ENCODE measurements at regions not wholly inside any gene's neighbourhood (a gene's known extent, or its start where the extent isn't known, plus 50 kb on each side); places are given as distances from the start of the nearest gene placed in this dataset.
A peak's percentile ranks its signal among the peaks of the same experiment; 100 is the strongest.

DNA sequence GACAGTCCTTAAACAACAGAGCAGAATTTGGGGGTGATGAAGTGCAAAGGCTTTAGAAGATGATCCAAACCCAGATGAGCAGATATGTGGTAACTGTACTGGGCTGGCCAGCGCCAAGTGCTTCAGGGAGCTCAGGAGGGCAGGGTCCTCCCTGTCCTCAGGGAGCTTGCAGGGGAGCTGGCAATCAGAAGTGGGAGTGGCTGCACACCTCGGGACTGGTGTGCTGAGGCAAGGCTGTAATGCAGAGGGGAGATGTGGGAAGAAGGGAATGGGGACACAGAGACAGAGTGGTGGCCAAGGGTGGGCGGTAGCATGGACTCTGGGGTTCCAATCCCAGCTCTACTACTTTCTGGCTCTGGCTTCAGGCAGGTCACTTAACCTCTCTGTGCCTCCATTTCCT, 235.6 kb upstream of the NCAM1 start:
- DNase-seq = no peak

DNA sequence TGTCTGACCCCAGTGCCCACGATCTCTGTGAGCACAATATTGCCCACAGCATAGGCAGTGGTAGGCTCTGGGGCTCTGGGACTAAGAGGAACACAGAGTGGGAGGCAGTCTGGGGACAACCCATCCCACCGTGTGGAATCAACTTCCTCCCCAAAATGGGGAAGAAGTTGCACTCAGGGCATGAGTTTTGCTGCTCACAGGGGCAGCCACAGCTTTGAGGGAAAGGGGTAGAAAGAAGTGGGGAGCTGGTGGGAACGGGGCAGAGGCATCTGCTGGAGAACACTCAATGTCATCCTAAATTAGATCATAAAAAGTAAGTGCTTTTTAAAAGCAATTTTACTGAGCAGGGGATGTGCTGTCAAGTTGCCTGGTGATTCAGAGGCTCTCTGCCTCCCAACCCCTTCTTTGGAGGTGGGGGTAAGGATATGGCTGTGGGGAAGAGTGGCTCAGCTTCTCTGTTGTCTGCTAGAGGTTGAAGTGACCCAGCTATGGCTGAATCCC, 233.8 kb upstream of the NCAM1 start:
- DNase-seq = no peak

DNA sequence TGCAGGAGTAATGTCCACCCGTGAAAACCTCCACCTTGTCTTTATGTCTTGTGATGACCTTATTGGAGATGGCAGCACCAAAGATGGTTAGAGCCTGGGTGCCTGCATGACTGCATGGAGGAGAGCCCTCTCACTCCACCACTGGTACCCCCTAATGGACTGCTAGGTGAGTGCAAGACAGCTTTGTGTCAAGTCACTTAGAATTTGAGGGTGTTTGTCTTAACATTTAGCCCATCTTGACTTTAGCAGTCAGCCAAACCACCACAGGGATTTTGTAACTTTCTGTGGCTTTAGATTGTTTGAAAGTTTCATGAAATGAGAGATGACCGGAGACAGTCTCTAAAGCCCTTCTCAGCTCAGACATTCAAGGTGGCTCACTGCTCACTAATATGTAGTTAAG, 232.9 kb upstream of the NCAM1 start:
- DNase-seq = no peak

DNA sequence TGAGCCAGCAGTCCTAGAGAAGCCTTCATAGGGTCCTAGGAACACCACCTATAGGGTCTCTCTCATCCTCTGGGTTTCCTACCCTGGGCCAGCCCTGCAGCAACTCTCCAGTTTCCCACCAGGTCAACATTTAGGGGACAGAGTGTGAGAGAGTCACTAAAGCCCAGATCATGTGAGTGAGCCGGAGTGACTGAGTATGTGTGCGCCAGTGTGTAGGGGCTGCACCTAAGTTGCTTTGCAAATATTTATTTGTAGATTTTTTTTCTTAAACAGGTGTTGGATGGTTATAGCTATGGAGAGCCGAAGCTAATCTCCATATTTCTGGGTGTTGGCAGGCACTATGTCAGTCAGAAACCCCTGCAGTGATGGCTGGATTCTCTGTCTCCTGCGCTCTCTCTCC, 232.5 kb upstream of the NCAM1 start:
- no peak for DNase-seq

DNA sequence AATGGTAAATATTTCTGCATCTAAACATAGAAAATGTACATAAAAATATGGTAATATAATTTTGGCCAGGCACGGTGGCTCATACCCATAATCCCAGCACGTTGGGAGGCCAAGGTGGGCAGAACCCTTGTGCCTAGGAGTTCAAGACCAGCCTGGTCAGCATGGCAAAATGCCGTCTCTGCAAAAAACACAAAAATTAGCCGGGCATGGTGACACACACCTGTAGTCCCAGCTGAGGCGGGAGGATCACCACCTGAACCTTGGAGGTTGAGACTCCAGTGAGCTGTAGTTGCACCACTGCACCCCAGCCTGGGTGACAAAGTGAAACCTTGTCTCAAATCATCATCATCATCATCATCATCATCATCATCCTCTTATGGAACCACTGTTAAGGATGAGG, 230.6 kb upstream of the NCAM1 start:
- no peak for DNase-seq

DNA sequence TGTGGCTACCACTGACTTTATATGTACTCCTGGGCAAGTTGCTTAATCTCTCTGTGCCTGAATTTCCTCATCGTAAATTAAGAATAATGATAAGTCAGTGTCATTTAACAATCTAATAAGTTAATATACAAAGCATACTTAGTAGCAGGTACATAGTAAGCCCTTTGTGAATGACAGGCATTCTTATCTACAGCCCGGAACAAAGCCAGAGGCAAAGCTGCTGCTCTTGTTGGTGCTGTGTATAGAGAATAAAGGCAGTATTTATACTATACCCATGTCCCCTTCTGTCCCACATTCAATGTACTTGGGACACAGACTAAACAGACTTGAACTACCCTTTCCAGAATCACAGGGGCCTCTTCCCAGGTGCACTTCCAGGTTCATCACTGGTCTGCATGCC, 229.7 kb upstream of the NCAM1 start:
- DNase-seq = no peak

DNA sequence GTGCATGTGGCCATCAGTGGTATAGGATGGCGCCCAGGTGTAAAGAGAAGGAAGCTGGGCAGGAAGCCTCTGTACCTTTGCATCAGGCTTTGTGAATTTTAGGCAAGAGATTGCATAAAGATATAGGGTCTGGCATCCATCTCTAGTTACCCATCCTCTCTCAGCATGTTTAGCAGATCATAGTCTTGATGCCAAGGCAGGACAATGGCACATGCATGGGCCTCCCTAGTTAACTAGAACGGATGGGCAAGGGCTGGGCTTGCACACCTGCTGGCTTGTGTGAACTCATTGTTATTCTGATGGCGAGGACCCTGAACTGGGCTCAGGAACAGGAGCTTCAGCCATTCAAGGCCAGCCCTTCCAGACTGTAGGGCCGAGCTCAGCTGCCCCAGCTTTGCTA, 229.2 kb upstream of the NCAM1 start:
- no peak for DNase-seq

DNA sequence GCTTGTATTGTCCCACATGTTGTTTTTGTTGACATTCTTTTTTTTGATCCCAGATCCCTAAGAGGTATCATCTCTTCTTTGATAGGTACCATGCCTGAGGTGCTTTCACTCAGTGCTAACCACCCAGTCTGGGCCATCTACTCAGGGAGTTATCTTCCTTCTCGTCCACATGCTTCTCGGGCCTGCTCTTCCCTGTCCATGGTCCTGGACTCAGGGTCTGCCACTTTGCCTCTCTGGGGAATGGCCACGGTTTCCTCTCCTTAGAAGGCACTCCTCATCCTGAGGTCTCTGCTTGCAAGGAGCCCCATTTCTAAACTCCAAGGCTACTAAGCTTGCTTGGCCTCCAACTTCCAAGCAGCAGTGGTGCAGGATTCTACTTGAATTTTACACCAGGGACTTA, 227.0 kb upstream of the NCAM1 start:
- peak; percentile 50 for DNase-seq

DNA sequence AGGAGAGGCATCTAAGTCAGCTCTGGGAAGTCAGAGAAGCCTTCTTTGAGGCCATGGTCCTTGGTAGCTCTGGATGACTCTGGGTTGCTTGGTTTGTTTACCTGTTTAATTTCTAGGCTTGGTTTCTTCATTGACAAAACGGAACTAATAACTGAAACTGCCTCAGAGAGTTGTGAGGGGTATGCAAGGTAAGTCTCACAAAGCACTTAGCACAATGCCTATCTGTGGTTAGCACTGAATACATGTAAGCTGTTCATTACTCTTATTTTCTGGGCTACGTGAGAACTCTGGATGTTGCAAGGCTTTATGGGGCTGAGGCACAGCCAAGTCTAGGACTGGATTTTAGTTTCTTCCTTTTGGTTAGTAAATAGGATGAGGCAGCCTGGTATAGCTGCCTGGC, 225.8 kb upstream of the NCAM1 start:
- no peak for DNase-seq

DNA sequence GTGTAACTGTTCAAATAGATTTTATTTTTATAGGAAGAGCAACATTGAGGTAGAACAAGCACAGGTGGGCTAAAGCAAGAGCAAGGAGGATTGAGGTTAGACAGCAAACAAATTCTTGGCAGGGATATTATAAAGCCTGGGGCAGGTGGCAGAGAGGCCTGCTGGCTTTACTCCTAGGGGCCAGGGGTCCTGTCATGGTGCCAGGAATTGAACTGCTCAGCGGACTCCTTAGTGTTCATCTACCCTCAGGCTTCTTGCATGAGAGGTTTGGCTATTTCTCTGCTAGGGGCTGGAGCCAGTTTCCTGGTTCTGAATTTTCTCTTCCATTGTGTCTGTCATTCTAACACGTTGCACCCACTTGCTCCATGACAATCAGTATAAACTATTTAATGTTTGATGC, 217.2 kb upstream of the NCAM1 start:
- no peak for DNase-seq

DNA sequence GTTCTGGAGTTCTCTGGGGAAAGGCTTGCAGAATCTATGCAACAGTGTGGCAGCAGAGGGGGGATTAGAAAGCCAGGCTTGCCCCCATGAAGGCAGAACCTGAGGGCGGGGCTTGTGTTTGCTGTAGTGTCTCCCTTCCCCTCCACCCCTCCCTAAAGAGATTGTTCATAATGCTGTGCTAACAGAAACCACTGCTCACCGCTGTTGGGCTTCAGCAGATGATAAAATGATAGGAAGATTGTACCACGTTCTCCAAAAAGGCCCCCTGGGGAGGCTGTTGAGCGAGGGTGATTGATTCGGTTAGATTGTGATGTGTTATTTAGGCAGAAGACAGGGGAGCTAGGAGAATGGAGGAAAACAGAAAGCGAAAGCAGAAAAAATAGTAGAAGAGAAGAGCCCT, 215.2 kb upstream of the NCAM1 start:
- peak; percentile 52 for DNase-seq

DNA sequence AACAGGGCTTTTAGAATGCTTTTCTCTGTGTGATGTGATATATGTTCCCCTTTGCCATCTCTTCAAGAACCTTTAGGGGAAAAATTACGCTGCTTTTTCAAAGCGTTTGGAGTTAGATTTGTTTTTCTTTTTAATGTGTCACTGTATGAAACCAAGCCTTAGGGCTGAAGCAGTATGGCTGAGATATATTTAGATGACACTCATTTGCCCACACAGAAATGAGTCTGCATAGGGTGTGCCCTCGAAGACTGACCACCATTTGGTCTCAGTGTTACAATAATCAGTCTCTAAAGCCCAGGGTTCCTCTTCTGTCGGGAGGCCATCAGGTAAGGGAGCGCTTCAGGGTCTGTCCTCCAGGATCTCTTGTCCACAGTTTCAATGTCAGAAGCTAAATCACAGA, 213.0 kb upstream of the NCAM1 start:
- DNase-seq = no peak

DNA sequence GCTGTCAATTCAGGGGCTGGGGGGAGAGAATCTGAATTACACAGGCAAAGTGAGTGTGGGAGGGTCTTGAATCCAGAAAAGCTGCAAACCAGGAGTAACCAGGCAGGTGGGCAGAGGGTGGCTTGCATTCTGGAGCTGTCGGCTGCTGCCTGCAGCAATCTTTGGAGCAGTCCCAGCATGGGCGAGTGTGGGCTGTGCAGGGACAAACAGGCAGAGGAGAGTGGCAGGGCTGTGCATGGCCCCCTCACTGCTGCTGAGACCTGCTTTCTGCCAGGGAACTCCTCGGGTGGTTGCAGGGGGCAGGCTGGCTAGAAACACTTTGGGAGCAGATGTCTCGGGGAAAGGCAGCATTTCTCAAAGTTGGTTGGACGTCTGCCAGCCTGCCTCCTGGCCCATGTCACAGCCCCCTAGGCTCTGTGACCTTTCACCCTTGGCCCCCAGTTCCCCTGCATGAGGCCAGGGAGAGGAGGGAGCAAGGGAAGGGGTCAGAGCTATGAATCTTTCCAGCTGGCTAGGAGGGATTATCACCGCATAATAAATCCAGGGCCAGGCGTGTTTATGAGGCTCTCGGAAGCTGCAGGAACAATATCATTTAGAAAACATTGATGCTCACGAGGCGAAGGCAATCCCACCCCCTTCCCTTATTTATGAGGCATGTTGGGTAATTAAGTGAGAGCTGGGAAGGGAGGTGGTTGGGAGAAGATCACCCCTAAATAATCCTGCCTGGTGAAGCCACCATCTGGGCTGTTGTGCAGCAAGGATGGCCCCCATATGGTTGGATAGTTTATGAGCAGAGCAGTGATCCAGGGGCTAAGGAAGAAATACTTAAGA, 212.3 kb upstream of the NCAM1 start:
- DNase-seq = no peak

DNA sequence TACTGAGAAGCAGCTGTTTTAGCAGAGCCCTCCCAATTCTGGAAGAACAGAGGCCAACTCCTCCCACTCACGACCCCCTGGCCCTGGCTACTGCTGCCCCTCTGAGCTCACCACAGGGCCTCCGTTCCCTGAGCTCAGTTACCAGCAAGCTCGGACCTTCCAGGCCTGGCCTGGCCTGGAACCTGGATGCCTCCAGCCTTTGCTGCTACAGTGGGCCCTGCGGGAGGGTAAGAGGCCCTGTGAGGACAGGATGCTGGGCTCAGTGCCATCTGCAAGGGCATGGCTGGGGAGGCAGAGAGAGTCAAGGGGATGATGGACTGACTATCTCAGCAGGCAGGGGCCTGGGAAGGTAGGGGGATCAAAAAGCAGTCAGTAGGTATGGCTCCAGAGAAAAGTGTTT, 209.9 kb upstream of the NCAM1 start:
- DNase-seq = no peak

DNA sequence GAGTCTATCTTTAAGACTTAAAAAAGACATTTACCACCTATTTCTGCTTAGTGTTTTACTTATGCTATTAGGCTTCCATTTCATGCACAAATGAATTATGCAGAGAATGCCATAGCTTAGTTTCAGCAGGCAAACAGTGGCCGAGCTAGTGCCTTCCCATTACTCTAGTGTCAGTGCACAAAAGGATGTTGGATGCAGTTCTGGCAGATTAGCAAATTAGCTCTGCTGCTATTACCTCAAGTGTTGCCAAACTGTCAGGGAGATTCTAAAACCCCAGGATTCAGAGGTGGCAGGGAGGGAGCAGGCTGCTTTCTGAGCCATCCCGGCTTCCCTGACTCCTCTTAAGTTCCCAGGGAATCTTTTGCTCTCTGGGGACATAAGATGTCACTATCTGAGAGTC, 209.4 kb upstream of the NCAM1 start:
- no peak for DNase-seq

DNA sequence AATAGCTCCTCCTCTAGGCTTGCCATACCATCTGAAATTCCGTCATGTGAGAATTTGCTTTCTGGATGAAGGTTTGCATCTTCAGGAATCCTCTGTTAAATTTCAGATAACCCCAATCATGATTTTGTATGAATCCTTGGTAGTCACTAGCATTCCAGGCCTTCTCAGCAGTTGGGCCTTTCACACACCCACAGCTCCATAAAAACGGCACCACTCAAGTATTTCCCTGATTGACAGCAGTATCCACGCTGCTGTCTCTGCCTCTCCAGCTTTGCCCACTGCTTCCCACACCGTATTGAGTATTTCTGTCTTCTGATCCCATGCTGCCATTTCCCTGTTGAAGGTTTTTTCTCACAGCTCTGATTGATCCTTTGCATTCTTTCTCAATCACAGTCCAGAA, 208.7 kb upstream of the NCAM1 start:
- DNase-seq = no peak

DNA sequence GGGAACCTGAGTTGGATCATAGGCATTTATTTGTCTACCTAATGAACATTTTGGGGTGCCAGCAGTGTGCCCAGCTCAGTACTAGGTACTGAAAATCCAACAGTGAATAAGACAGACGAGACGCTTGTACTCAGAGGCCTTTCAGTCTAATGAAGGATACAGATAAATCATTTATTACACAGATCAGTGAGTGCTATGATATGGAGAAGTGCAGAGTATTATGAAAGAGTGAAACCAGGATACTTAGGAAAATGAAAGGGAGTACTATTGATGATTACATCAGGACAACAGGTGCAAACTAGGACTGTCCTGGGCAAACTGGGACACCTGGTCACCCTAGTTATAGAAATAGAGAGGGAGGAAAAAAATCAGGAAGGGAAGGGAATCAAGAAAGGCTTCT, 207.5 kb upstream of the NCAM1 start:
- no peak for DNase-seq

DNA sequence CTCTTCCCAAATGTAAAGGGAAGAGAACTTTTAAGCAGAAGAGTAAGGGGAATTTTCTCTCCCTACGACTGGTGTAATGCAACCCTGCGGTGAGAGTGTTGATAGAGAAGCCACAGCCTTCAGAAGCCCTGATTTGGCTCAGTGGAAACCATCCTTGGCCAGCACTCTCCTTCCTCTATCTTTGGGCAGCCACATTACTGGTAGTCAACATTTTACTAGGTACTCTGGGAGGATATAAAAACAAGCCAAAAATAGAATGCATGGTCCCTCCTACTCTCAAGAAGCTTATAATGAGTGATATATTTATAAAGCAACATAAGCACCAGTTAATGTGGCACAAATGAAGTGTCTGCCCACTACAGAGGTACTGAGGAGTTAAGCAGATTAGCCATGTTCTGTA, 201.8 kb upstream of the NCAM1 start:
- no peak for DNase-seq

DNA sequence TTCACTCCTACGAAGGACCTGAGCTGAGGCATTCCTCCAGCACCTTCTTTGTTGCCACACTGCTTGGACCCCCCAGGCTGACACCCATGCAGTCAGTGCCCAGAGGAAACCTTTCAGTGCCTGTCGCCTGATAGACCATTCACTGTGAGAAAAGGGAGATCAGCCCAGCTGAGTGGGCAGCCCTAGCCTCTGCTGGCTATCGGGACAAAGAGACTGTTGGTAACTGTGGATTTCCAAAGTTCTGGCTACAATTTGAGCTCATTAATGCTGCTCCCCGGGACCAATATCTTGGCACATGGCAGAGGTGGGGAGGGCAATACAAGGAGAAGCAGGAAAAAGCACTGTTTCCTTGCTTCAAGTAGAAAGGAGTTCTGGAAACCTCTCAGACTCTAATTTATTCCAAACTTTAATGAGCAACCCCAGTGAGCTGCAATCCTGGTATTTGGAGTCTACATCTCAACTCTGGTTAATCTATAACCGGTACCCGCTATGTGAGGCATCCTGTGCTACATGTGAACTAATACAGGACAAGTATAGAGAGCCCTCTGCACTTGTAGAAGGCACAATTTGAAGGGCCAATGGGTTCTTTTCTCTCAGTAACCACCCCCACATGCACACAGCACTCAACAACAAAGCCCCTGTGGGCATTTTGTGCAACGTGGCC, 200.7 kb upstream of the NCAM1 start:
- DNase-seq = no peak

DNA sequence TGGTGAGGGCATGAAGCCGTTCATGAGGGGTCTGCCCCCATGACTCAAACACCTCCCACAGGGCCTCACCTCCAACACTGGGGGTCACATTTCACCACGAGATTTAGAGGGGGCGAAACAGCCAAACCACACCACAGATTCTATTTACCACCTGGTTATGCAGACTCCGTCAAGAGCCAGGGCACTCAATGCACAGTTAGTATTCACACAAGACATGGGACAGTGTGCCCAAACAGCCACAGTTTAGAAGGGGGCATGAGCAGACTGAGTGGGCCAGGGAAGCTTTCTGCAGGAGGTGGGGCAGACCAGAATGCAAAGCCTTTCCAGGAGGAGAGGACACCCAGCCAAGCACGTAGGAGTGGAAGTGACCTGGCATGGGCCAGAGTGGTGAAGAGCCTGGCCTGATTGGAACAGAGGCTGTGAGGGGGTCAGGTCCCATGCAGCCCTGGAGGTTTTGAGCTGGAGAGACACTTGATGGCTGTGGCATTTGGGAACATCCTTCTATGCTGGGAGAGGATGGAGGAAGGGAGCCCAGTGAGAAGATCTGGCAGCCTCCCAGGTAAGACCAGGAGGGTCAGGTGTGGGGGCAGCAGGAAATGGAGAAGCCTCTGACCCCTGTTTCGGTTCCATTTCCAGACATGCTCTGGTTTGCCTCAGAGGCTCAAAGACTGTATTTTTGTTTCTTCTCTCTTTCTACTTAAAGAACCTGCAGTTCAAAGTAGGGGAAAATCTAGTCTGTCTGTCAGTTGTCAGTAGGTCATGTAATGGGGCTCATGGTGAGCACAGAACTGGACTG, 199.1 kb upstream of the NCAM1 start:
- DNase-seq = no peak

DNA sequence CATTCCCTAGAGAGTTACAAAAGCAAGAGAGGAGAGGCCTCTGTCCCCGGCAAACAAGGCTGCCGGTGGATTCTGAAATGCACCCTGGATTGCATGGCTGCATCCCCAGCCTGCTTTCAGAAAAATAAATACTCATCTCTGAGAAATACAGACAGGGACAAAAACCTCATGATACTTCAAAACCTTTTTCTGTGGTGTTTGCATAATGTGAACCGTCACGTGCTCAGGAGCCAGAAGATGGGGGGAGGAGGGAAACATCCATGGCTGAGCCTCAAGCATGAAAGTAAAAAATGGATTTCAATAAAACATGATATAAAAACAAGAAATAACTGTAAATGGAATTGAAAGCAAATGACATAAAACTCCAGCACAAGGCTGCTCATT, 198.5 kb upstream of the NCAM1 start:
- DNase-seq = no peak

DNA sequence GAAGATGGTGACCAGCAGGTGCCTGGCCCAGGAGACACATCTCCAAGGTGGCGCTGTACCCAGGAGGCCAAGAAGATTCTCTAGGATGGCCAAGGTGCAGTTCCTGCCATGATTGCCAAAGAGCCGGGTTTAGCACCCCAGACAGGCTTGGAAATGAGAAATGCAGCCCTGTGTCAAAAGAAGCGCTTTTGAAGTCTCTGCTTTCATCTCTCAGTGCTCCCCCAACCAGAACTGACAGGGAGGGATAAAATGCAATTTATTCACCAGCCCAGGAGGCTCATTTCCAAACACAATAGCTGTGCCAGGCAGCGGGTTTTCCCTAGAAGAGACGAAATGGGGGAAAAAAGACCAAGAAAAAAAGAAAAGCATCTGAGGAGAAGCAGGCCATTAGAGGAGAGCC, 195.9 kb upstream of the NCAM1 start:
- DNase-seq = no peak

DNA sequence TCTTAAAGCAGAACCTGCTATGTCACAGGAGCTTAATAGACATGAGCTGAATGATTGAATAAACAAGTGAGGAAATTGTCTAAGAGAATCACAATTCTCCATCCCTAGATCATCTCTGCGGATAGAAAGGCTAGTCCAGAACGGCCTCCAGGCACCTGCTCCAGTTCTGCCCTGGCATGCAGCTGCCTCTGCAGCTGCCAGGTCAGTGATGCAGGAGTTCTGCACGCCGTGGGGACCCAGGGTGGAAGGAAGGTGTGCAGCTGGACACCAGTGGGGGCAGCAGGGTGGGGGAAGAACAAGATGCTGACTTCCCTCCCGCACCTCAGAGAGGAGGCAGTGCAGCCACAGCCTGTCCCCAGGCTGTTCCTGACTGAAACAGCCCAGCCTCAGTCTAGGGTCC, 192.1 kb upstream of the NCAM1 start:
- DNase-seq = no peak

DNA sequence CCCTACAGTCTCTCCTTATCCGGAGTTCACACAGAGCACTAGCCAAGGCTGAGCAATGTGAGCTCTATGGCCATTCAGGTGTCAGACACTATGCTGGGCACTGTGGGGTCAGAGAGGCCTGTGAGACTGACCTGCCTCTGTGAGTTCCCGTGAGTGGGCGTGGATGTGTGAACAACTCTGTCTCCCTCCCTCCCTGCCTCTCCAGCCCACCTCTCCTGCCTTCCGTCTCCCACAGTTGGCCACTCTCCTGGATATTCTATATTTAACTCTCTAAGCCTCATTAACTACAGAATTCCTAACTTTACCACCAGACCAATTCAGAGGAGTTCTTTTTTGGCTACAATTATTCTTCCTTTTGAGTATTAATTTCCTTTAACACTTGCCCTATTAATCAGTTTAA, 191.6 kb upstream of the NCAM1 start:
- DNase-seq = no peak
